ENCODE measurements at regions not wholly inside any gene's neighbourhood (a gene's known extent, or its start where the extent isn't known, plus 50 kb on each side); places are given as distances from the start of the nearest gene placed in this dataset.

DNA sequence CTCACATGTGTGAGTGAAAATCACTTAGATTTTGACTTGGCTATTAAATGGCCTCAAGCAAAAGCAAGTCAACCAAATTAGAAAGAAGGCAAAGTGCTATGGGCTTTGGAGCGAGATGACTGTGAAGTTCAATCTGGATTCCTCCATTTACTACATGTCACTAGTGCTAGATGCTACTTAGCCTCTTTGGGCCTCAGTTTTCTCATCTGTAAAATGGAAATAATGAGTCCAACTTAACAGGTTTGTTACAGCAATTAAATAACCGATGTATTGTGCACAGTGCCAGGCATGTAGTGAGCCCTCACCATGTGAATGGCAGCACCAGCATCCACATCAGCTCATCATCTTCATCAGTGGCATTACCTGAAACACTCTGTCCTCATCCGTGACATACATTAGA, 376.3 kb downstream of the MTX2 start:
- no peak overlapping the region for H3K27ac ChIP-seq
- intact Hi-C loops (cut with DNase I; ENCODE audit: low total_unique reads), result no loop called here
- no peaks in the 10 kb centered on the region for H3K9me3 ChIP-seq
- no peaks in the 10 kb centered on the region for H3K36me3 ChIP-seq (ENCODE audit: low read depth, missing control alignments)
- DNase-seq, result no peak
- H3K4me1 ChIP-seq, result peaks cover 5% of the 10 kb centered on the region
- 95 to 96% methylated on average over 3 of the region's 3 CpGs for WGBS, 2 donors
- no peaks in the 10 kb centered on the region for H3K27me3 ChIP-seq
- TF ChIP-seq POLR2A (IDR thresholded peaks at IDR 0.05), result no peak
- TF ChIP-seq, protein P1, sequence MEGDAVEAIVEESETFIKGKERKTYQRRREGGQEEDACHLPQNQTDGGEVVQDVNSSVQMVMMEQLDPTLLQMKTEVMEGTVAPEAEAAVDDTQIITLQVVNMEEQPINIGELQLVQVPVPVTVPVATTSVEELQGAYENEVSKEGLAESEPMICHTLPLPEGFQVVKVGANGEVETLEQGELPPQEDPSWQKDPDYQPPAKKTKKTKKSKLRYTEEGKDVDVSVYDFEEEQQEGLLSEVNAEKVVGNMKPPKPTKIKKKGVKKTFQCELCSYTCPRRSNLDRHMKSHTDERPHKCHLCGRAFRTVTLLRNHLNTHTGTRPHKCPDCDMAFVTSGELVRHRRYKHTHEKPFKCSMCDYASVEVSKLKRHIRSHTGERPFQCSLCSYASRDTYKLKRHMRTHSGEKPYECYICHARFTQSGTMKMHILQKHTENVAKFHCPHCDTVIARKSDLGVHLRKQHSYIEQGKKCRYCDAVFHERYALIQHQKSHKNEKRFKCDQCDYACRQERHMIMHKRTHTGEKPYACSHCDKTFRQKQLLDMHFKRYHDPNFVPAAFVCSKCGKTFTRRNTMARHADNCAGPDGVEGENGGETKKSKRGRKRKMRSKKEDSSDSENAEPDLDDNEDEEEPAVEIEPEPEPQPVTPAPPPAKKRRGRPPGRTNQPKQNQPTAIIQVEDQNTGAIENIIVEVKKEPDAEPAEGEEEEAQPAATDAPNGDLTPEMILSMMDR (IDR thresholded peaks at IDR 0.05), result no peak
- no peak overlapping the region for H3K4me3 ChIP-seq

- H3K27me3 ChIP-seq, result no peaks in the 10 kb centered on the region
- intact Hi-C loops (cut with DNase I; ENCODE audit: low total_unique reads), result no loop called here
These were observed 376.9 kb downstream of the MTX2 start for GRCh38 chr2:176646033-176646615.

GRCh38 chr2:176647325-176648165, 378.3 kb downstream of the MTX2 start:
- WGBS, 2 donors, result 65 to 69% methylated on average over 11 of the region's 11 CpGs
- Histone ChIP-seq H3K9me3 (no peaks in the 10 kb centered on the region), H3K4me1 (peaks cover 5% of the 10 kb centered on the region), H3K4me3 (no peak overlapping the region), H3K36me3 (ENCODE audit: low read depth, missing control alignments) (no peaks in the 10 kb centered on the region), H3K27me3 (no peaks in the 10 kb centered on the region), H3K27ac (no peak overlapping the region)
- intact Hi-C loops (cut with DNase I; ENCODE audit: low total_unique reads), result no loop called here
- no peak for TF ChIP-seq POLR2A (IDR thresholded peaks at IDR 0.05)
- TF ChIP-seq, protein P1 (IDR thresholded peaks at IDR 0.05), result no peak
- no peak for DNase-seq

More at GRCh38 chr2:176646033-176646615, 376.9 kb downstream of the MTX2 start:
- Histone ChIP-seq H3K4me1 (peaks cover 5% of the 10 kb centered on the region), H3K36me3 (ENCODE audit: low read depth, missing control alignments) (no peaks in the 10 kb centered on the region), H3K4me3 (no peak overlapping the region), H3K9me3 (no peaks in the 10 kb centered on the region), H3K27ac (no peak overlapping the region)
- 88 to 94% methylated on average over 5 of the region's 5 CpGs for WGBS, 2 donors
- no peak for DNase-seq
- TF ChIP-seq POLR2A (IDR thresholded peaks at IDR 0.05), result no peak
- TF ChIP-seq, protein P1 (IDR thresholded peaks at IDR 0.05), result no peak

DNA sequence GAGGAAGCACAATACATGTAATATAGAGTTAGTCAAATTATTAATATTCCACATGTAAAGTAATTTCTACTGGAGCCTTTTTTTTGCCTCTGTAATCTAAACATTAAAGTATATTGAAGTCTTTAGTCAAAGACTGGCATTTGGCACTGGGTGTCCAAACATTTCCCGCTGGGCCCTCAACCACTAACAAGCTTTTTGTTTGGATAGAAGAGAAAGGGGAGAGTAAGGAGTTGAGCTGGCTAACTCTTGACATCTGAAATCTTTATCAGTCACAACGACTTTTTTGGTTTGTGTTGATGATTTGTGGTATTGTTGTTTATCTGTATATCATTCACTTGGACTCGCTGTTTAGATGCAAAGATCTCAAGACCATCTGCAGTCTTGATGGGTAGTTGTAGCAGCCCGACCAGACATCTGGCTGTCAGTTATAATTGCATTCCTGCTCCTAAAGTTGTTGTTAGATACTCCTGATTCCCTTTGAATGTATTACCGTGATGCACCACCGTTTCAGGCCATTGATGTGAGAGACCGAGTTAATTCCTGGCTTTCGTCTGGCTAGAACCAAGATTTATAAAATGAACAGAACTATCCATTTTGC, 379.6 kb downstream of the MTX2 start:
- no peak for DNase-seq
- Histone ChIP-seq H3K36me3 (ENCODE audit: low read depth, missing control alignments) (no peaks in the 10 kb centered on the region), H3K9me3 (no peaks in the 10 kb centered on the region), H3K27me3 (no peaks in the 10 kb centered on the region), H3K4me1 (peaks cover 2% of the 10 kb centered on the region), H3K27ac (no peak overlapping the region), H3K4me3 (no peak overlapping the region)
- 75 to 82% methylated on average over 8 of the region's 8 CpGs for WGBS, 2 donors
- intact Hi-C loops (cut with DNase I; ENCODE audit: low total_unique reads), result no loop called here
- TF ChIP-seq, protein P1 (IDR thresholded peaks at IDR 0.05), result no peak
- TF ChIP-seq POLR2A (IDR thresholded peaks at IDR 0.05), result no peak
